Loucy (cell line): ENCODE measurements at regions not wholly inside any gene's neighbourhood (a gene's known extent, or its start where the extent isn't known, plus 50 kb on each side); places are given as distances from the start of the nearest gene placed in this dataset.

ENCODE experiments used
- CTCF ChIP-seq: fragments of 200-600 bp; sonication (generic); conservative IDR thresholded peaks from 2 replicates; pipeline ENCODE4 v1.5.1; 2014; ENCODE audit warnings: mild to moderate bottlenecking, antibody characterized with exemption, low read length
- EZH2phosphoT487 ChIP-seq: fragments of 200-600 bp; IDR thresholded peaks from 2 replicates; pipeline ENCODE4 v1.6.1; 2018; ENCODE audit warnings: antibody characterized with exemption, mild to moderate bottlenecking, moderate library complexity, borderline replicate concordance

GRCh38 chr1:113250161-113250560, 140.2 kb upstream of the MAGI3 start:
- TF ChIP-seq CTCF, result no peak
- no peak for TF ChIP-seq EZH2phosphoT487
